ENCODE measurements at regions not wholly inside any gene's neighbourhood (a gene's known extent, or its start where the extent isn't known, plus 50 kb on each side); places are given as distances from the start of the nearest gene placed in this dataset.

GRCh38 chr4:14880805-14881204 lies 121.5 kb upstream of the CPEB2 start:
- no TSS peak for BruUV-seq (replicated peaks)
- intact Hi-C loops (cut with micrococcal nuclease), result loop anchor here (10.0 kb wide), 1 partner anchor 124 kb away; the partner anchor contains the start of gene CPEB2
- H4K20me1 ChIP-seq (ENCODE audit: low read length), result no peaks in the 10 kb centered on the region
- TF ChIP-seq EZH2 (IDR thresholded peaks at IDR 0.05; ENCODE audit: low read length, unreplicated experiment) (no peak), CTCF (conservative IDR thresholded peaks at IDR 0.05; ENCODE audit: low read depth, low read length) (no peak)
- H3K27me3 ChIP-seq (ENCODE audit: low read length), result no peaks in the 10 kb centered on the region
- H3K79me2 ChIP-seq (ENCODE audit: low read length), result no peaks in the 10 kb centered on the region
- no peak overlapping the region for H3K4me3 ChIP-seq (ENCODE audit: low read length)
- no peaks in the 10 kb centered on the region for H3F3A ChIP-seq (ENCODE audit: low read length, unreplicated experiment)
- H3K36me3 ChIP-seq (ENCODE audit: low read depth, low read length), result no peaks in the 10 kb centered on the region
- no peaks in the 10 kb centered on the region for H3K9me3 ChIP-seq (ENCODE audit: low read length)
- no peak overlapping the region for H3K4me2 ChIP-seq (ENCODE audit: low read length)
- no peak for DNase-seq
- ATAC-seq, result peak; percentile 58
- ChIA-PET POLR2A (ENCODE audit: unreplicated experiment) (no interaction called here), CTCF (no interaction called here)
- H3K9me2 ChIP-seq (replicated peaks; ENCODE audit: low read length), result no peaks in the 10 kb centered on the region
- H3K4me1 ChIP-seq (ENCODE audit: insufficient read depth, low read length), result no peaks in the 10 kb centered on the region
- no peak overlapping the region for H2AFZ ChIP-seq (ENCODE audit: low read length)
- no peak overlapping the region for H3K27ac ChIP-seq (ENCODE audit: low read length)
- no peak overlapping the region for H3K9ac ChIP-seq (ENCODE audit: low read length)

GRCh38 chr4:14883166-14883565 lies 119.1 kb upstream of the CPEB2 start:
- ATAC-seq (no peak), DNase-seq (no peak)
- Histone ChIP-seq H4K20me1 (ENCODE audit: low read length) (no peaks in the 10 kb centered on the region), H3K27ac (ENCODE audit: low read length) (no peak overlapping the region), H3K36me3 (ENCODE audit: low read depth, low read length) (no peaks in the 10 kb centered on the region), H3K9me3 (ENCODE audit: low read length) (no peaks in the 10 kb centered on the region), H3K4me3 (ENCODE audit: low read length) (no peak overlapping the region), H3K9me2 (replicated peaks; ENCODE audit: low read length) (no peaks in the 10 kb centered on the region), H3K9ac (ENCODE audit: low read length) (no peak overlapping the region), H2AFZ (ENCODE audit: low read length) (no peak overlapping the region), H3K4me2 (ENCODE audit: low read length) (no peak overlapping the region), H3F3A (ENCODE audit: low read length, unreplicated experiment) (no peaks in the 10 kb centered on the region), H3K27me3 (ENCODE audit: low read length) (no peaks in the 10 kb centered on the region), H3K4me1 (ENCODE audit: insufficient read depth, low read length) (no peaks in the 10 kb centered on the region), H3K79me2 (ENCODE audit: low read length) (no peaks in the 10 kb centered on the region)
- ChIA-PET CTCF (no interaction called here), POLR2A (ENCODE audit: unreplicated experiment) (no interaction called here)
- intact Hi-C loops (cut with micrococcal nuclease), result loop anchor here (10.0 kb wide), 1 partner anchor 122 kb away; the partner anchor contains the start of gene CPEB2
- TF ChIP-seq EZH2phosphoT487 (IDR thresholded peaks at IDR 0.05; ENCODE audit: borderline replicate concordance, low read length) (no peak), CTCF (conservative IDR thresholded peaks at IDR 0.05; ENCODE audit: low read depth, low read length) (no peak)
- no TSS peak for BruUV-seq (replicated peaks)

- ATAC-seq (no peak), DNase-seq (no peak)
- H2AFZ ChIP-seq (ENCODE audit: low read length), result no peak overlapping the region
- no peaks in the 10 kb centered on the region for H3K79me2 ChIP-seq (ENCODE audit: low read length)
- no peaks in the 10 kb centered on the region for H4K20me1 ChIP-seq (ENCODE audit: low read length)
- intact Hi-C loops (cut with micrococcal nuclease), result loop anchor here (10.0 kb wide), 1 partner anchor 121 kb away; the partner anchor contains the start of gene CPEB2
- TF ChIP-seq CTCF (conservative IDR thresholded peaks at IDR 0.05; ENCODE audit: low read depth, low read length) (no peak), EZH2phosphoT487 (IDR thresholded peaks at IDR 0.05; ENCODE audit: borderline replicate concordance, low read length) (no peak), EZH2 (IDR thresholded peaks at IDR 0.05; ENCODE audit: low read length, unreplicated experiment) (no peak)
- H3K36me3 ChIP-seq (ENCODE audit: low read depth, low read length), result no peaks in the 10 kb centered on the region
- no peaks in the 10 kb centered on the region for H3K9me3 ChIP-seq (ENCODE audit: low read length)
- H3K4me1 ChIP-seq (ENCODE audit: insufficient read depth, low read length), result no peaks in the 10 kb centered on the region
- no peaks in the 10 kb centered on the region for H3F3A ChIP-seq (ENCODE audit: low read length, unreplicated experiment)
- no peak overlapping the region for H3K4me2 ChIP-seq (ENCODE audit: low read length)
- ChIA-PET CTCF (no interaction called here), POLR2A (ENCODE audit: unreplicated experiment) (no interaction called here)
- H3K27me3 ChIP-seq (ENCODE audit: low read length), result no peaks in the 10 kb centered on the region
- no peaks in the 10 kb centered on the region for H3K9me2 ChIP-seq (replicated peaks; ENCODE audit: low read length)
- no peak overlapping the region for H3K4me3 ChIP-seq (ENCODE audit: low read length)
- H3K9ac ChIP-seq (ENCODE audit: low read length), result no peak overlapping the region
- no peak overlapping the region for H3K27ac ChIP-seq (ENCODE audit: low read length)
- BruUV-seq (replicated peaks), result no TSS peak
Measured at GRCh38 chr4:14883661-14884060, 118.6 kb upstream of the CPEB2 start.
